K562 (cell line): ENCODE measurements at regions not wholly inside any gene's neighbourhood (a gene's known extent, or its start where the extent isn't known, plus 50 kb on each side); places are given as distances from the start of the nearest gene placed in this dataset.

Experiments
- MAZ ChIP-seq, 2 experiments: fragments of 450-650 bp in 1 of 2; sonication (generic) in 1 of 2; formaldehyde crosslinking; IDR thresholded peaks in 1 of 2; conservative IDR thresholded peaks in 1 of 2; 2 replicates each; pipeline versions ENCODE4 v1.4.0 to v1.5.0; 2020; ENCODE audit warnings: mild to moderate bottlenecking in 1 of 2, missing genetic modification reagents in 1 of 2
- POLR2H ChIP-seq: IDR thresholded peaks from 2 replicates; pipeline ENCODE4 v1.6.1; 2016; ENCODE audit warnings: missing genetic modification characterization, low read depth, mild to moderate bottlenecking, control low read depth, missing compliant biosample characterization, moderate library complexity
- RCOR1 ChIP-seq, 2 experiments: IDR thresholded peaks; 2 replicates each; pipeline ENCODE4 v1.6.1; 2012; ENCODE audit warnings: low read depth in 2 of 2, low read length in 2 of 2, borderline replicate concordance in 1 of 2, improper control_type of control experiment in 1 of 2
- STAT5A ChIP-seq: IDR thresholded peaks from 2 replicates; pipeline ENCODE4 v1.6.1; 2012; ENCODE audit warnings: low read length, inconsistent platforms, borderline replicate concordance
- TOE1 ChIP-seq, 2 experiments: fragments of 450-650 bp in 1 of 2; sonication (generic) in 1 of 2; formaldehyde crosslinking in 1 of 2; IDR thresholded peaks; 2 replicates each; pipeline versions ENCODE4 v1.7.1 to v1.8.0; 2016 to 2022; ENCODE audit warnings: borderline replicate concordance in 2 of 2, mild to moderate bottlenecking in 2 of 2, antibody characterized with exemption in 1 of 2, inconsistent platforms in 1 of 2, low read depth in 1 of 2, missing genetic modification reagents in 1 of 2, moderate library complexity in 1 of 2
- YY1 ChIP-seq, 3 experiments: IDR thresholded peaks; 2 replicates each; pipeline ENCODE4 v1.6.1; 2011; ENCODE audit warnings: low read length in 2 of 3, mild to moderate bottlenecking in 2 of 3, moderate library complexity in 2 of 3, borderline replicate concordance in 1 of 3, control low read depth in 1 of 3, low read depth in 1 of 3; ENCODE audit not compliant: insufficient read depth in 3 of 3, insufficient replicate concordance in 2 of 3, control insufficient read depth in 1 of 3, insufficient read length in 1 of 3; ENCODE audit errors: extremely low read depth in 1 of 3
- ZFP1 ChIP-seq: fragments of 450-650 bp; formaldehyde crosslinking; IDR thresholded peaks from 2 replicates; pipeline ENCODE4 v1.4.0; 2020; ENCODE audit warnings: mild to moderate bottlenecking, mixed read lengths
- ZNF274 ChIP-seq: IDR thresholded peaks from 2 replicates; pipeline ENCODE4 v1.6.1; 2011; ENCODE audit warnings: low read depth, mild to moderate bottlenecking, low read length, moderate library complexity, borderline replicate concordance
- ZNF512 ChIP-seq: IDR thresholded peaks from 2 replicates; pipeline ENCODE4 v1.6.1; 2016; ENCODE audit warnings: missing genetic modification characterization, missing compliant biosample characterization
- ZNF668 ChIP-seq: fragments of 250-450 bp; sonication (Bioruptor Pico); IDR thresholded peaks from 2 replicates; pipeline ENCODE4 v1.8.0; 2022; ENCODE audit warnings: mild to moderate bottlenecking, inconsistent platforms
- ZNF707 ChIP-seq: fragments of 250-450 bp; sonication (Bioruptor Pico); conservative IDR thresholded peaks from 2 replicates; pipeline ENCODE4 v1.8.0; 2022; ENCODE audit warnings: inconsistent platforms, mild to moderate bottlenecking, moderate library complexity
- TF ChIP-seq, protein P1 (sequence below), 3 experiments: fragments of 200-800 bp in 1 of 3; sonication (Bioruptor generic) in 1 of 3; sonication (generic) in 1 of 3; formaldehyde crosslinking in 1 of 3; IDR thresholded peaks; 2 replicates each; pipeline versions ENCODE4 v1.6.1 to v1.8.0; 2016 to 2022; ENCODE audit warnings: mild to moderate bottlenecking in 2 of 3, missing compliant biosample characterization in 2 of 3, missing genetic modification characterization in 2 of 3, missing genetic modification reagents in 1 of 3
- TF ChIP-seq, protein P2 (sequence below): sonication (generic); formaldehyde crosslinking; IDR thresholded peaks from 2 replicates; pipeline ENCODE4 v1.8.1; 2023; ENCODE audit warnings: mild to moderate bottlenecking, missing genetic modification reagents
- TF ChIP-seq, protein P3 (sequence below), 2 experiments: fragments of 150-350 bp in 1 of 2; IDR thresholded peaks; 2 replicates each; pipeline ENCODE4 v1.6.1; 2012 to 2016; ENCODE audit warnings: low read depth in 2 of 2, low read length in 2 of 2, mild to moderate bottlenecking in 1 of 2, moderate library complexity in 1 of 2

- TF ChIP-seq POLR2H (tag) (peak; percentile 99), TOE1 (IDR thresholded peaks at IDR 0.05; ENCODE audit: borderline replicate concordance) (peak; percentile 66; the same call in 1 of the 2 replicates), TOE1 (CRISPR knock-in tag; IDR thresholded peaks at IDR 0.05; ENCODE audit: borderline replicate concordance, low read depth) (no peak), YY1 (IDR thresholded peaks at IDR 0.05; ENCODE audit: borderline replicate concordance in 1 of 3, control insufficient read depth in 1 of 3, extremely low read depth in 1 of 3, insufficient read depth in 3 of 3, insufficient read length in 1 of 3, insufficient replicate concordance in 2 of 3, low read depth in 1 of 3, low read length in 2 of 3) (peak; percentile 53 to 92 (median 76)), STAT5A (peak; percentile 45; the same call in 1 of the 2 replicates), MAZ (CRISPR knock-in tag; conservative IDR thresholded peaks at IDR 0.05 in 1 of 2, IDR thresholded peaks at IDR 0.05 in 1 of 2) (peak; percentile 26 to 38; a peak in 1 of 4 replicates), RCOR1 (IDR thresholded peaks at IDR 0.05; ENCODE audit: borderline replicate concordance in 1 of 2, low read depth in 2 of 2, low read length in 2 of 2) (peak in 1 of 2 experiments; percentile 93; a peak in 2 of 4 replicates), ZNF707 (CRISPR knock-in tag) (0 out of 2 replicates have a peak, but pooled peaks have one; percentile 37), ZNF512 (tag) (no peak), ZNF668 (CRISPR knock-in tag) (no peak), ZNF274 (no peak), ZFP1 (CRISPR knock-in tag) (0 out of 2 replicates have a peak, but pooled peaks have one; percentile 17)
- TF ChIP-seq, protein P1, sequence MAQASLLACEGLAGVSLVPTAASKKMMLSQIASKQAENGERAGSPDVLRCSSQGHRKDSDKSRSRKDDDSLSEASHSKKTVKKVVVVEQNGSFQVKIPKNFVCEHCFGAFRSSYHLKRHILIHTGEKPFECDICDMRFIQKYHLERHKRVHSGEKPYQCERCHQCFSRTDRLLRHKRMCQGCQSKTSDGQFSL (CRISPR knock-in tag; IDR thresholded peaks at IDR 0.05), result no peak
- TF ChIP-seq, protein P1 (tag; IDR thresholded peaks at IDR 0.05), result no peak
- TF ChIP-seq, protein P2, sequence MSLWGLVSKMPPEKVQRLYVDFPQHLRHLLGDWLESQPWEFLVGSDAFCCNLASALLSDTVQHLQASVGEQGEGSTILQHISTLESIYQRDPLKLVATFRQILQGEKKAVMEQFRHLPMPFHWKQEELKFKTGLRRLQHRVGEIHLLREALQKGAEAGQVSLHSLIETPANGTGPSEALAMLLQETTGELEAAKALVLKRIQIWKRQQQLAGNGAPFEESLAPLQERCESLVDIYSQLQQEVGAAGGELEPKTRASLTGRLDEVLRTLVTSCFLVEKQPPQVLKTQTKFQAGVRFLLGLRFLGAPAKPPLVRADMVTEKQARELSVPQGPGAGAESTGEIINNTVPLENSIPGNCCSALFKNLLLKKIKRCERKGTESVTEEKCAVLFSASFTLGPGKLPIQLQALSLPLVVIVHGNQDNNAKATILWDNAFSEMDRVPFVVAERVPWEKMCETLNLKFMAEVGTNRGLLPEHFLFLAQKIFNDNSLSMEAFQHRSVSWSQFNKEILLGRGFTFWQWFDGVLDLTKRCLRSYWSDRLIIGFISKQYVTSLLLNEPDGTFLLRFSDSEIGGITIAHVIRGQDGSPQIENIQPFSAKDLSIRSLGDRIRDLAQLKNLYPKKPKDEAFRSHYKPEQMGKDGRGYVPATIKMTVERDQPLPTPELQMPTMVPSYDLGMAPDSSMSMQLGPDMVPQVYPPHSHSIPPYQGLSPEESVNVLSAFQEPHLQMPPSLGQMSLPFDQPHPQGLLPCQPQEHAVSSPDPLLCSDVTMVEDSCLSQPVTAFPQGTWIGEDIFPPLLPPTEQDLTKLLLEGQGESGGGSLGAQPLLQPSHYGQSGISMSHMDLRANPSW, result peak; percentile 90; the same call in 1 of the 2 replicates
- TF ChIP-seq, protein P3, sequence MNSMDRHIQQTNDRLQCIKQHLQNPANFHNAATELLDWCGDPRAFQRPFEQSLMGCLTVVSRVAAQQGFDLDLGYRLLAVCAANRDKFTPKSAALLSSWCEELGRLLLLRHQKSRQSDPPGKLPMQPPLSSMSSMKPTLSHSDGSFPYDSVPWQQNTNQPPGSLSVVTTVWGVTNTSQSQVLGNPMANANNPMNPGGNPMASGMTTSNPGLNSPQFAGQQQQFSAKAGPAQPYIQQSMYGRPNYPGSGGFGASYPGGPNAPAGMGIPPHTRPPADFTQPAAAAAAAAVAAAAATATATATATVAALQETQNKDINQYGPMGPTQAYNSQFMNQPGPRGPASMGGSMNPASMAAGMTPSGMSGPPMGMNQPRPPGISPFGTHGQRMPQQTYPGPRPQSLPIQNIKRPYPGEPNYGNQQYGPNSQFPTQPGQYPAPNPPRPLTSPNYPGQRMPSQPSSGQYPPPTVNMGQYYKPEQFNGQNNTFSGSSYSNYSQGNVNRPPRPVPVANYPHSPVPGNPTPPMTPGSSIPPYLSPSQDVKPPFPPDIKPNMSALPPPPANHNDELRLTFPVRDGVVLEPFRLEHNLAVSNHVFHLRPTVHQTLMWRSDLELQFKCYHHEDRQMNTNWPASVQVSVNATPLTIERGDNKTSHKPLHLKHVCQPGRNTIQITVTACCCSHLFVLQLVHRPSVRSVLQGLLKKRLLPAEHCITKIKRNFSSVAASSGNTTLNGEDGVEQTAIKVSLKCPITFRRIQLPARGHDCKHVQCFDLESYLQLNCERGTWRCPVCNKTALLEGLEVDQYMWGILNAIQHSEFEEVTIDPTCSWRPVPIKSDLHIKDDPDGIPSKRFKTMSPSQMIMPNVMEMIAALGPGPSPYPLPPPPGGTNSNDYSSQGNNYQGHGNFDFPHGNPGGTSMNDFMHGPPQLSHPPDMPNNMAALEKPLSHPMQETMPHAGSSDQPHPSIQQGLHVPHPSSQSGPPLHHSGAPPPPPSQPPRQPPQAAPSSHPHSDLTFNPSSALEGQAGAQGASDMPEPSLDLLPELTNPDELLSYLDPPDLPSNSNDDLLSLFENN (IDR thresholded peaks at IDR 0.05; ENCODE audit: low read depth in 2 of 2, low read length in 2 of 2), result peak in 1 of 2 experiments; percentile 27; a peak in 1 of 4 replicates
Observed at GRCh38 chr6:27553123-27553904, 80.4 kb upstream of the ZNF184 start (continued).
